ENCODE measurements at regions not wholly inside any gene's neighbourhood (a gene's known extent, or its start where the extent isn't known, plus 50 kb on each side); places are given as distances from the start of the nearest gene placed in this dataset.
"Not testable (repeated sequence)": the region's sequence is repeated elsewhere in the genome, so short reads cannot be mapped to it uniquely, and the experiment has no call there.

- no peak for TF ChIP-seq ZNF274 (IDR thresholded peaks at IDR 0.05; ENCODE audit: low read depth, low read length)
- no peak for TF ChIP-seq MAX (IDR thresholded peaks at IDR 0.05)
- no peak for TF ChIP-seq YY1 (IDR thresholded peaks at IDR 0.05; ENCODE audit: extremely low read depth, insufficient replicate concordance, low read depth, low read length)
- no peak for TF ChIP-seq CEBPB (IDR thresholded peaks at IDR 0.05; ENCODE audit: low read depth)
- no peak for TF ChIP-seq JUND (IDR thresholded peaks at IDR 0.05)
- TF ChIP-seq RAD21 (IDR thresholded peaks at IDR 0.05; ENCODE audit: low read depth), result no peak
These were observed 721.9 kb downstream of the METTL4 start (continued) for GRCh38 chr18:1849386-1849785.

GRCh38 chr18:1857281-1857680 is 714.0 kb downstream of the METTL4 start:
- H3K4me1 ChIP-seq (ENCODE audit: control insufficient read depth in 1 of 2, insufficient read depth in 2 of 2, low read length in 2 of 2); H3K9ac ChIP-seq (ENCODE audit: low read length); POLR2A ChIA-PET; H3K9me2 ChIP-seq (ENCODE audit: insufficient read depth); H3K9me3 ChIP-seq (ENCODE audit: control insufficient read depth in 1 of 2, insufficient read depth in 1 of 2, low read depth in 1 of 2, low read length in 2 of 2); H3K79me2 ChIP-seq (ENCODE audit: insufficient read depth, low read length); ATAC-seq; RAD21 ChIA-PET (ENCODE audit: low non-redundant PET in 1 of 2, low total read pairs in 2 of 2, uncharacterized antibody in 2 of 2, unreplicated experiment in 2 of 2); H3K27ac ChIP-seq (ENCODE audit: low read depth, low read length); H3K36me3 ChIP-seq (ENCODE audit: control insufficient read depth in 1 of 2, insufficient read depth in 2 of 2, low read length in 2 of 2); DNase-seq (ENCODE audit: low read depth, low spot score); CTCF ChIA-PET; H3K4me2 ChIP-seq (ENCODE audit: low read length); H4K20me1 ChIP-seq (ENCODE audit: insufficient read depth); H3K4me3 ChIP-seq (replicated peaks in 1 of 2; ENCODE audit: low read depth in 1 of 2, low read length in 2 of 2); intact Hi-C loops (cut with micrococcal nuclease); H3K27me3 ChIP-seq (ENCODE audit: insufficient read depth, low read length); H2AFZ ChIP-seq (ENCODE audit: low read depth, low read length, poor library complexity, severe bottlenecking); BruUV-seq (replicated peaks): not testable (repeated sequence)

GRCh38 chr18:1861473-1861872 is 709.8 kb downstream of the METTL4 start:
- POLR2A ChIA-PET, result no interaction called here
- H3K36me3 ChIP-seq (ENCODE audit: control insufficient read depth in 1 of 2, insufficient read depth in 2 of 2, low read length in 2 of 2), result no peaks in the 10 kb centered on the region
- RAD21 ChIA-PET (ENCODE audit: low non-redundant PET in 1 of 2, low total read pairs in 2 of 2, uncharacterized antibody in 2 of 2, unreplicated experiment in 2 of 2), result no interaction called here
- TF ChIP-seq, protein P1, sequence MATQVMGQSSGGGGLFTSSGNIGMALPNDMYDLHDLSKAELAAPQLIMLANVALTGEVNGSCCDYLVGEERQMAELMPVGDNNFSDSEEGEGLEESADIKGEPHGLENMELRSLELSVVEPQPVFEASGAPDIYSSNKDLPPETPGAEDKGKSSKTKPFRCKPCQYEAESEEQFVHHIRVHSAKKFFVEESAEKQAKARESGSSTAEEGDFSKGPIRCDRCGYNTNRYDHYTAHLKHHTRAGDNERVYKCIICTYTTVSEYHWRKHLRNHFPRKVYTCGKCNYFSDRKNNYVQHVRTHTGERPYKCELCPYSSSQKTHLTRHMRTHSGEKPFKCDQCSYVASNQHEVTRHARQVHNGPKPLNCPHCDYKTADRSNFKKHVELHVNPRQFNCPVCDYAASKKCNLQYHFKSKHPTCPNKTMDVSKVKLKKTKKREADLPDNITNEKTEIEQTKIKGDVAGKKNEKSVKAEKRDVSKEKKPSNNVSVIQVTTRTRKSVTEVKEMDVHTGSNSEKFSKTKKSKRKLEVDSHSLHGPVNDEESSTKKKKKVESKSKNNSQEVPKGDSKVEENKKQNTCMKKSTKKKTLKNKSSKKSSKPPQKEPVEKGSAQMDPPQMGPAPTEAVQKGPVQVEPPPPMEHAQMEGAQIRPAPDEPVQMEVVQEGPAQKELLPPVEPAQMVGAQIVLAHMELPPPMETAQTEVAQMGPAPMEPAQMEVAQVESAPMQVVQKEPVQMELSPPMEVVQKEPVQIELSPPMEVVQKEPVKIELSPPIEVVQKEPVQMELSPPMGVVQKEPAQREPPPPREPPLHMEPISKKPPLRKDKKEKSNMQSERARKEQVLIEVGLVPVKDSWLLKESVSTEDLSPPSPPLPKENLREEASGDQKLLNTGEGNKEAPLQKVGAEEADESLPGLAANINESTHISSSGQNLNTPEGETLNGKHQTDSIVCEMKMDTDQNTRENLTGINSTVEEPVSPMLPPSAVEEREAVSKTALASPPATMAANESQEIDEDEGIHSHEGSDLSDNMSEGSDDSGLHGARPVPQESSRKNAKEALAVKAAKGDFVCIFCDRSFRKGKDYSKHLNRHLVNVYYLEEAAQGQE (IDR thresholded peaks at IDR 0.05; ENCODE audit: low read depth), result no peak
- no peak for TF ChIP-seq POLR2A (IDR thresholded peaks at IDR 0.05; ENCODE audit: borderline replicate concordance, extremely low read depth, insufficient read depth, insufficient read length)
- TF ChIP-seq ELF1 (IDR thresholded peaks at IDR 0.05; ENCODE audit: borderline replicate concordance, low read depth), result no peak
- no peak for TF ChIP-seq RAD21 (IDR thresholded peaks at IDR 0.05; ENCODE audit: low read depth)
- TF ChIP-seq CBX3 (IDR thresholded peaks at IDR 0.05; ENCODE audit: low read depth), result no peak
- TF ChIP-seq, protein P2, sequence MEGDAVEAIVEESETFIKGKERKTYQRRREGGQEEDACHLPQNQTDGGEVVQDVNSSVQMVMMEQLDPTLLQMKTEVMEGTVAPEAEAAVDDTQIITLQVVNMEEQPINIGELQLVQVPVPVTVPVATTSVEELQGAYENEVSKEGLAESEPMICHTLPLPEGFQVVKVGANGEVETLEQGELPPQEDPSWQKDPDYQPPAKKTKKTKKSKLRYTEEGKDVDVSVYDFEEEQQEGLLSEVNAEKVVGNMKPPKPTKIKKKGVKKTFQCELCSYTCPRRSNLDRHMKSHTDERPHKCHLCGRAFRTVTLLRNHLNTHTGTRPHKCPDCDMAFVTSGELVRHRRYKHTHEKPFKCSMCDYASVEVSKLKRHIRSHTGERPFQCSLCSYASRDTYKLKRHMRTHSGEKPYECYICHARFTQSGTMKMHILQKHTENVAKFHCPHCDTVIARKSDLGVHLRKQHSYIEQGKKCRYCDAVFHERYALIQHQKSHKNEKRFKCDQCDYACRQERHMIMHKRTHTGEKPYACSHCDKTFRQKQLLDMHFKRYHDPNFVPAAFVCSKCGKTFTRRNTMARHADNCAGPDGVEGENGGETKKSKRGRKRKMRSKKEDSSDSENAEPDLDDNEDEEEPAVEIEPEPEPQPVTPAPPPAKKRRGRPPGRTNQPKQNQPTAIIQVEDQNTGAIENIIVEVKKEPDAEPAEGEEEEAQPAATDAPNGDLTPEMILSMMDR (IDR thresholded peaks at IDR 0.05 in 2 of 3, conservative IDR thresholded peaks at IDR 0.05 in 1 of 3; ENCODE audit: borderline replicate concordance in 1 of 3, insufficient read depth in 1 of 3, low read depth in 2 of 3, low read length in 2 of 3), result no peak
- TF ChIP-seq SRF (IDR thresholded peaks at IDR 0.05; ENCODE audit: low read depth), result no peak
- no peak for TF ChIP-seq YY1 (IDR thresholded peaks at IDR 0.05; ENCODE audit: extremely low read depth, insufficient replicate concordance, low read depth, low read length)

More at GRCh38 chr18:1861473-1861872, 709.8 kb downstream of the METTL4 start:
- Histone ChIP-seq H3K27ac (ENCODE audit: low read depth, low read length) (no peak overlapping the region), H3K4me3 (replicated peaks in 1 of 2; ENCODE audit: low read depth in 1 of 2, low read length in 2 of 2) (no peak overlapping the region), H3K4me2 (ENCODE audit: low read length) (no peak overlapping the region), H3K9me2 (ENCODE audit: insufficient read depth) (no peaks in the 10 kb centered on the region), H3K9me3 (ENCODE audit: control insufficient read depth in 1 of 2, insufficient read depth in 1 of 2, low read depth in 1 of 2, low read length in 2 of 2) (peaks cover 0 to 2% of the 10 kb centered on the region in 2 experiments; a peak in 1 of 4 replicates), H3K79me2 (ENCODE audit: insufficient read depth, low read length) (no peaks in the 10 kb centered on the region), H3K4me1 (ENCODE audit: control insufficient read depth in 1 of 2, insufficient read depth in 2 of 2, low read length in 2 of 2) (no peaks in the 10 kb centered on the region), H3K9ac (ENCODE audit: low read length) (no peak overlapping the region), H2AFZ (ENCODE audit: low read depth, low read length, poor library complexity, severe bottlenecking) (no peak overlapping the region), H4K20me1 (ENCODE audit: insufficient read depth) (no peaks in the 10 kb centered on the region), H3K27me3 (ENCODE audit: insufficient read depth, low read length) (no peaks in the 10 kb centered on the region)
- intact Hi-C loops (cut with micrococcal nuclease), result loop anchor here (5.0 kb wide), 1 partner anchor 34 kb away; no protein-coding TSS in a partner anchor
- no TSS peak for BruUV-seq (replicated peaks)
- no peak for ATAC-seq
- CTCF ChIA-PET, result no interaction called here
- DNase-seq (ENCODE audit: low read depth, low spot score), result no peak
